ENCODE measurements at regions not wholly inside any gene's neighbourhood (a gene's known extent, or its start where the extent isn't known, plus 50 kb on each side); places are given as distances from the start of the nearest gene placed in this dataset.

DNA sequence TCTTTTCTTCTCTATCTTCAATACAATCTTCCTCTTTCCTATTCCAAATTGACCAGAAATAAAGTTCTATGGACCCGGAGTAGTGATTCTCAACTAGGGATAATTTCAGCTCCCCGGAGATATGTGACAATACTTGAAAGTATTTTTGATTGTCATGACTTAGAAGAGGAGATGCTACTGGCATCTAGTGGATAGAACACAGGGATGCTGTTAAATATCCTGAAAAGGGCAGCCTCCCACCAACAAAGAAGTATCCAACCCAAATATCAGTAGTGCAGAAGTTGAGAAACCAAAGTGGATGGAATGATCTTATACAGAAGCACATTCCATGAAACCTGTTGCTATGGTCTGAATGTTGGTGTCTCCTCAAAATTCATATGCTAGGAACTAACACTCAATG lies 65.7 kb upstream of the NDST3 start:
- TF ChIP-seq, protein P1, sequence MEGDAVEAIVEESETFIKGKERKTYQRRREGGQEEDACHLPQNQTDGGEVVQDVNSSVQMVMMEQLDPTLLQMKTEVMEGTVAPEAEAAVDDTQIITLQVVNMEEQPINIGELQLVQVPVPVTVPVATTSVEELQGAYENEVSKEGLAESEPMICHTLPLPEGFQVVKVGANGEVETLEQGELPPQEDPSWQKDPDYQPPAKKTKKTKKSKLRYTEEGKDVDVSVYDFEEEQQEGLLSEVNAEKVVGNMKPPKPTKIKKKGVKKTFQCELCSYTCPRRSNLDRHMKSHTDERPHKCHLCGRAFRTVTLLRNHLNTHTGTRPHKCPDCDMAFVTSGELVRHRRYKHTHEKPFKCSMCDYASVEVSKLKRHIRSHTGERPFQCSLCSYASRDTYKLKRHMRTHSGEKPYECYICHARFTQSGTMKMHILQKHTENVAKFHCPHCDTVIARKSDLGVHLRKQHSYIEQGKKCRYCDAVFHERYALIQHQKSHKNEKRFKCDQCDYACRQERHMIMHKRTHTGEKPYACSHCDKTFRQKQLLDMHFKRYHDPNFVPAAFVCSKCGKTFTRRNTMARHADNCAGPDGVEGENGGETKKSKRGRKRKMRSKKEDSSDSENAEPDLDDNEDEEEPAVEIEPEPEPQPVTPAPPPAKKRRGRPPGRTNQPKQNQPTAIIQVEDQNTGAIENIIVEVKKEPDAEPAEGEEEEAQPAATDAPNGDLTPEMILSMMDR (conservative IDR thresholded peaks at IDR 0.05), result no peak
- no peak for TF ChIP-seq EZH2 (IDR thresholded peaks at IDR 0.05; ENCODE audit: low read depth)

Data from PC-9 (cell line).